ENCODE measurements at regions not wholly inside any gene's neighbourhood (a gene's known extent, or its start where the extent isn't known, plus 50 kb on each side); places are given as distances from the start of the nearest gene placed in this dataset.

GRCh38 chr2:17299891-17300540 is 218.2 kb downstream of the RAD51AP2 start:
- TF ChIP-seq, protein P1, sequence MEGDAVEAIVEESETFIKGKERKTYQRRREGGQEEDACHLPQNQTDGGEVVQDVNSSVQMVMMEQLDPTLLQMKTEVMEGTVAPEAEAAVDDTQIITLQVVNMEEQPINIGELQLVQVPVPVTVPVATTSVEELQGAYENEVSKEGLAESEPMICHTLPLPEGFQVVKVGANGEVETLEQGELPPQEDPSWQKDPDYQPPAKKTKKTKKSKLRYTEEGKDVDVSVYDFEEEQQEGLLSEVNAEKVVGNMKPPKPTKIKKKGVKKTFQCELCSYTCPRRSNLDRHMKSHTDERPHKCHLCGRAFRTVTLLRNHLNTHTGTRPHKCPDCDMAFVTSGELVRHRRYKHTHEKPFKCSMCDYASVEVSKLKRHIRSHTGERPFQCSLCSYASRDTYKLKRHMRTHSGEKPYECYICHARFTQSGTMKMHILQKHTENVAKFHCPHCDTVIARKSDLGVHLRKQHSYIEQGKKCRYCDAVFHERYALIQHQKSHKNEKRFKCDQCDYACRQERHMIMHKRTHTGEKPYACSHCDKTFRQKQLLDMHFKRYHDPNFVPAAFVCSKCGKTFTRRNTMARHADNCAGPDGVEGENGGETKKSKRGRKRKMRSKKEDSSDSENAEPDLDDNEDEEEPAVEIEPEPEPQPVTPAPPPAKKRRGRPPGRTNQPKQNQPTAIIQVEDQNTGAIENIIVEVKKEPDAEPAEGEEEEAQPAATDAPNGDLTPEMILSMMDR (IDR thresholded peaks at IDR 0.05; ENCODE audit: poor library complexity, severe bottlenecking): no peak
- no peak for TF ChIP-seq TAF1 (IDR thresholded peaks at IDR 0.05; ENCODE audit: low read depth)
- no peak for TF ChIP-seq EP300 (conservative IDR thresholded peaks at IDR 0.05; ENCODE audit: poor library complexity, severe bottlenecking)
- TF ChIP-seq POLR2AphosphoS5 (IDR thresholded peaks at IDR 0.05): no peak

All from neural cell (in vitro differentiated cells).